PC-9 (cell line): ENCODE measurements at regions not wholly inside any gene's neighbourhood (a gene's known extent, or its start where the extent isn't known, plus 50 kb on each side); places are given as distances from the start of the nearest gene placed in this dataset.

Experiments
- CTCF ChIP-seq: fragments of 200-600 bp; sonication (generic); conservative IDR thresholded peaks from 2 replicates; pipeline ENCODE4 v1.6.1; 2017; ENCODE audit warnings: mixed run types, antibody characterized with exemption, mild to moderate bottlenecking, moderate library complexity
- EZH2 ChIP-seq: fragments of 200-600 bp; sonication (generic); IDR thresholded peaks from 2 replicates; pipeline ENCODE4 v1.8.0; 2017; ENCODE audit warnings: antibody characterized with exemption, low read depth

DNA sequence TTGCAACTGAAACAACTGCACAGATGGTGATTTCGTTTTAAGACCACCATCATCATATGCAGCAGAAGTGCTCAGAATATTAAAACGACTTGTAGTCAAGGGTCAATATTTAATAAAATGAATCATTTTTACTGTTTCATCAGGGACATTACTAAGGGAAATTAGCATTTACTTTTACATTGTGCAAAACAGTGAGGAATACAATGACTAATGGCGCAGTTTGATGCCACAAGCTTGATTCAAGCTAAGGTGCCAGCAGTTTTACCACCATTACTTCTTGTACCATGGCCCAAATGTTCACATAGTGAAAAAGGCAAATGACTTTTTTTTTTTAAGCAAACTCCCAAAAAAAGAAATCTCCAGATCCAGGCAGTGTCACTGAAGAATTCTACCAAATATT, 277.4 kb upstream of the CHRNA7 start:
- no peak for TF ChIP-seq CTCF
- TF ChIP-seq EZH2: no peak
